Esophagus squamous epithelium (tissue), 5 donors: ENCODE measurements at regions not wholly inside any gene's neighbourhood (a gene's known extent, or its start where the extent isn't known, plus 50 kb on each side); places are given as distances from the start of the nearest gene placed in this dataset.

Experiments
- DNase-seq: peaks from one replicate; lab custom pipeline; 2025; lab: John Stamatoyannopoulos, UW
- H3K27ac ChIP-seq, 4 donors: fragments of 200-600 bp; sonication (generic); one replicate each; pipeline ENCODE4 v1.5.1; 2016 to 2019; ENCODE audit warnings: mild to moderate bottlenecking in 1 of 4
- H3K27me3 ChIP-seq, 4 donors: fragments of 200-600 bp; sonication (generic); 1 replicate in 3 of 4; 2 replicates in 1 of 4; pipeline versions ENCODE4 v1.5.1 to v1.6.0; 2017 to 2021; ENCODE audit warnings: antibody characterized with exemption in 1 of 4
- H3K36me3 ChIP-seq, 3 donors: fragments of 200-600 bp; sonication (generic); one replicate each; pipeline ENCODE4 v1.5.1; 2016 to 2019
- H3K4me1 ChIP-seq, 3 donors: fragments of 200-600 bp; sonication (generic); one replicate each; pipeline ENCODE4 v1.5.1; 2017 to 2019
- H3K4me3 ChIP-seq, 4 donors: fragments of 200-600 bp; sonication (generic); 1 replicate in 3 of 4; 2 replicates in 1 of 4; pipeline ENCODE4 v1.5.1; 2016 to 2019; ENCODE audit warnings: mild to moderate bottlenecking in 2 of 4, moderate library complexity in 1 of 4
- H3K9me3 ChIP-seq, 3 donors: fragments of 200-600 bp; sonication (generic); one replicate each; pipeline ENCODE4 v1.5.1; 2016 to 2019
- POLR2A ChIP-seq, 4 donors: fragments of 450-650 bp; IDR thresholded peaks; one replicate each; pipeline ENCODE4 v1.6.1; 2017; ENCODE audit warnings: antibody characterized with exemption in 4 of 4, mild to moderate bottlenecking in 4 of 4, moderate library complexity in 3 of 4
- WGBS, 2 donors: methylation state at CpG; one replicate each; pipeline ENCODE4 v1.1.5; 2018; 5-methylcytosine and 5-hydroxymethylcytosine counted together
- intact Hi-C: fragments of 100-400 bp; cut with DNase I; formaldehyde crosslinking; loops from one replicate; pipeline ENCODE4 v1.15.0; 2022
- TF ChIP-seq, protein P1 (sequence below), 6 experiments: fragments of 450-650 bp in 4 of 6; fragments of 200-600 bp in 2 of 6; sonication (generic) in 2 of 6; IDR thresholded peaks; one replicate each; pipeline ENCODE4 v1.5.1; 2016 to 2019; ENCODE audit warnings: antibody characterized with exemption in 6 of 6, mild to moderate bottlenecking in 4 of 6, moderate library complexity in 4 of 6
- donor health status: DM: yes; HTN: yes; CAD: no.

DNA sequence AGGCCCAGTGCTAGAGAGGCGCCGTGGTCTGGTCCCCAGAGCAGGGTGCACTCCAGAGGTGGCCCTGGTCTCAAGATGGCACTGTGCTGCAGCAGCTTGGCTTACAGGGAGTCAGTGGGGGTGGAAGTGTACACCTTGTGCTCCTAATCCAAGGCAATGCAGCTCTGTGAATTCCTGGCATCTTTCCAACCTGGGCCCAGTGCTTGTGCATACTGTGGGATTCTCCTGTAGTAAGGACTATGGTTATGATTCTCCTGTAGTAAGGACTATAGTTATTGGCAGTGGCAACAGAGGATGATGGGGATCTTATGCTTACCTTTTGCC lies 616.7 kb upstream of the REG3G start:
- Histone ChIP-seq H3K27me3 (no peaks in the 10 kb centered on the region), H3K9me3 (no peaks in the 10 kb centered on the region), H3K4me1 (no peaks in the 10 kb centered on the region), H3K27ac (no peak overlapping the region), H3K4me3 (no peak overlapping the region), H3K36me3 (no peaks in the 10 kb centered on the region)
- TF ChIP-seq, protein P1, sequence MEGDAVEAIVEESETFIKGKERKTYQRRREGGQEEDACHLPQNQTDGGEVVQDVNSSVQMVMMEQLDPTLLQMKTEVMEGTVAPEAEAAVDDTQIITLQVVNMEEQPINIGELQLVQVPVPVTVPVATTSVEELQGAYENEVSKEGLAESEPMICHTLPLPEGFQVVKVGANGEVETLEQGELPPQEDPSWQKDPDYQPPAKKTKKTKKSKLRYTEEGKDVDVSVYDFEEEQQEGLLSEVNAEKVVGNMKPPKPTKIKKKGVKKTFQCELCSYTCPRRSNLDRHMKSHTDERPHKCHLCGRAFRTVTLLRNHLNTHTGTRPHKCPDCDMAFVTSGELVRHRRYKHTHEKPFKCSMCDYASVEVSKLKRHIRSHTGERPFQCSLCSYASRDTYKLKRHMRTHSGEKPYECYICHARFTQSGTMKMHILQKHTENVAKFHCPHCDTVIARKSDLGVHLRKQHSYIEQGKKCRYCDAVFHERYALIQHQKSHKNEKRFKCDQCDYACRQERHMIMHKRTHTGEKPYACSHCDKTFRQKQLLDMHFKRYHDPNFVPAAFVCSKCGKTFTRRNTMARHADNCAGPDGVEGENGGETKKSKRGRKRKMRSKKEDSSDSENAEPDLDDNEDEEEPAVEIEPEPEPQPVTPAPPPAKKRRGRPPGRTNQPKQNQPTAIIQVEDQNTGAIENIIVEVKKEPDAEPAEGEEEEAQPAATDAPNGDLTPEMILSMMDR (IDR thresholded peaks at IDR 0.05) = no peak
- no peak for TF ChIP-seq POLR2A (IDR thresholded peaks at IDR 0.05)
- DNase-seq = no peak
- intact Hi-C loops = no loop called here
- WGBS, 2 donors = 75% methylated on average over 2 of the region's 2 CpGs; no CpG with 5 or more reads in 1 of the 2 donors

DNA sequence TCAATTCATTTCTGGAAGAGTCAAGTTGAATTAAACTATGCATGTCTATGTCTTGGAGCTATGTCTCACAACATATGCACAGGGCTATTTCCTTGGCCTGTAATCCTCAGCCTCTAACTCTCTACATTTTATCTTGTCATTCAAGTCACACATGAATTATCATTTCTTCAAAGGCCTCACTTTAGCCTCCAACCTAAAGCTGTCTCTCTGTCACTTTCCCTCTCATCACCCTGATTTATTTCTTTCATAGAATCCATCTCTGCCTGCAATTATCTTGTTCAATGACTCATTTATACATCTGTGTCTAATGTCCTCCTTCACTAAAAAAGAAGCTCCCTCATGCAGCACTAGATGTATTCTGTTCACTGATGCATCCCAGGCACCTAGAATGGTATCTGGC lies 614.2 kb upstream of the REG3G start:
- intact Hi-C loops = no loop called here
- no peaks in the 10 kb centered on the region for H3K27me3 ChIP-seq
- no peak overlapping the region for H3K27ac ChIP-seq
- no peak for TF ChIP-seq POLR2A (IDR thresholded peaks at IDR 0.05)
- TF ChIP-seq, protein P1 (IDR thresholded peaks at IDR 0.05) = no peak
- H3K36me3 ChIP-seq = no peaks in the 10 kb centered on the region
- H3K4me3 ChIP-seq = no peak overlapping the region
- DNase-seq = no peak
- no peaks in the 10 kb centered on the region for H3K4me1 ChIP-seq
- no peaks in the 10 kb centered on the region for H3K9me3 ChIP-seq

DNA sequence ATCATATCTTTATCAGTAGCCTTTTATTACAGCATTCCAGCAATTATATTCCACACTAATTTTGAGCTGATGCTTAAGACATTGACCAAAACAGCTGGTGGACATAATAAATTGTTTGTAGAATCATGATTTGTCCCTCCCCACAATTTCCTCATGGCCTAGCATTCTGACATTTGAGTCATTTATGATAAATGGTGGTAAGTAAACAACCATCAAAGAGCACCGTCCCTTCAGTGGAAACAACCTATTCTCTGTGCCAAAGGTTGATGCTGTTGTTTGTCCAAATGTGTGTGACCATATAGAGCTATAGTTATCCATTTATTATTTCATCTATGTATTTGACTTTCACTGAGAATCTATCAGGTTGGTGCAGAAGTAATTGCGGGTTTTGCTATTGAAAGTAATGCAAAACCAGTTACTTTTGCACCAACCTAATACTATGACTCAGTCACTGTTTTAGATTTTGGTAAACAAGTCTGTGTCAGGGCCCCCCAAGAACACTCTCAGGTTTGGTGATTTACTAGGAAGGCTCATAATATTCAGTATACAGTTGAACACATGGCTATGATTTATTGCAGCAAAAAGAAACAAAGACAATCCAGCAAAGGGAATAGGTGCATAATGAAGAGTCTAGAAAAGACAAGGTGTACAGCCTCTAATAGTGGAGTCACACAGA lies 608.7 kb upstream of the REG3G start:
- Histone ChIP-seq H3K9me3 (no peaks in the 10 kb centered on the region), H3K27ac (no peak overlapping the region), H3K36me3 (no peaks in the 10 kb centered on the region), H3K4me3 (no peak overlapping the region), H3K4me1 (no peaks in the 10 kb centered on the region), H3K27me3 (no peaks in the 10 kb centered on the region)
- no peak for TF ChIP-seq POLR2A (IDR thresholded peaks at IDR 0.05)
- TF ChIP-seq, protein P1 (IDR thresholded peaks at IDR 0.05) = no peak
- 46 to 59% methylated on average over 2 of the region's 2 CpGs for WGBS, 2 donors
- no peak for DNase-seq
- intact Hi-C loops = no loop called here

DNA sequence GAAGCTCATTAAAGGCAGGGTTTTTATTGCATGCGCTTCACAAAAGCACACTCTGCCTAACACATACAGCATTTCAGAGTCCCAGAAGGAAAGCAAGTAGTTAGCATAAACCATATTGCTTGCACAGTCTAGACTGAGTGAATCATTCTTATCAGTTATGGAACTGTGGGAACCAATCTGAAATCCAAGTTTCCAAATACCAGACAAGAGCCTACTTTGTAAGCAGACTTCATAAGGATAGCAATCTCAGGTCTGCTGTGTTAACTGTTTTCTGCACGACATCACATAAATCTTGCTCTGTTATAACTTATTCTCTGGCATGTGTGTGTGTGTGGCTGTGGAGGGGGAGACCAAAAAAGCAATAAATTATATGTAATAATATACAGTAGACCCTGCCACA lies 608.1 kb upstream of the REG3G start:
- no peaks in the 10 kb centered on the region for H3K9me3 ChIP-seq
- no peaks in the 10 kb centered on the region for H3K36me3 ChIP-seq
- no peak overlapping the region for H3K4me3 ChIP-seq
- no peak for TF ChIP-seq POLR2A (IDR thresholded peaks at IDR 0.05)
- TF ChIP-seq, protein P1 (IDR thresholded peaks at IDR 0.05) = no peak
- intact Hi-C loops = no loop called here
- DNase-seq = no peak
- 46 to 48% methylated on average over 2 of the region's 2 CpGs for WGBS, 2 donors
- H3K4me1 ChIP-seq = no peaks in the 10 kb centered on the region
- H3K27ac ChIP-seq = no peak overlapping the region
- no peaks in the 10 kb centered on the region for H3K27me3 ChIP-seq

DNA sequence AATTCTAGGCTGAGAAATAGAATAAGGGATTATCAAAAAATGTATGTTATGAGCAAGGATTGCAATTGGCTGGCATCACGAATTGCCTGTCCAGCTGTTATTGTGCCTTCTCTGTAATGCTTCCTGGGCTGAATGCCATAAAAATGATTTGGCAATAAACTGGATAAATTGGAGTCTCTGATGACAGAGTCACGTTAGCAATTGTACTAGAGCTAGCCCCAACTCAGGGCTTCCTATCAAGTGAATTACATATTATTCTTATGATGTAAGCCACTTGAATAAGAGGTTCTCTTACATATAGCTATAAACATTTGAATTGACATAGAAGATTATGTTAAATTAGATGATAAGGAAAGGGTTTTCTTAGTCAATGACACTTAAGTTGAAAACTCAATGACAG lies 607.5 kb upstream of the REG3G start:
- no peaks in the 10 kb centered on the region for H3K36me3 ChIP-seq
- H3K27ac ChIP-seq = no peak overlapping the region
- no peaks in the 10 kb centered on the region for H3K4me1 ChIP-seq
- H3K4me3 ChIP-seq = no peak overlapping the region
- TF ChIP-seq POLR2A (IDR thresholded peaks at IDR 0.05) = no peak
- TF ChIP-seq, protein P1 (IDR thresholded peaks at IDR 0.05) = no peak
- intact Hi-C loops = no loop called here
- WGBS, 2 donors = 16 to 19% methylated on average over 2 of the region's 2 CpGs
- H3K9me3 ChIP-seq = no peaks in the 10 kb centered on the region
- no peak for DNase-seq
- no peaks in the 10 kb centered on the region for H3K27me3 ChIP-seq
